HG03196 (cell line): ENCODE measurements at regions not wholly inside any gene's neighbourhood (a gene's known extent, or its start where the extent isn't known, plus 50 kb on each side); places are given as distances from the start of the nearest gene placed in this dataset.
"Not testable (repeated sequence)": the region's sequence is repeated elsewhere in the genome, so short reads cannot be mapped to it uniquely, and the experiment has no call there.

Experiments used
- ATAC-seq: cut with Tn5 transposase; IDR thresholded peaks from one replicate; pipeline ENCODE4 v1.9.1; 2021; ENCODE audit not compliant: unreplicated experiment

- no peak for ATAC-seq
Observed at GRCh38 chr2:136295168-136295567, 177.2 kb upstream of the CXCR4 start.

GRCh38 chr2:136291871-136292270, 173.9 kb upstream of the CXCR4 start:
- no peak for ATAC-seq

GRCh38 chr2:136290326-136290725, 172.4 kb upstream of the CXCR4 start:
- no peak for ATAC-seq

GRCh38 chr2:136288249-136288648, 170.3 kb upstream of the CXCR4 start:
- ATAC-seq, result no peak

GRCh38 chr2:136286423-136286822, 168.5 kb upstream of the CXCR4 start:
- ATAC-seq, result no peak

- ATAC-seq, result no peak
Observed at GRCh38 chr2:136284226-136285119, 166.5 kb upstream of the CXCR4 start.

- no peak for ATAC-seq
Observed at GRCh38 chr2:136282251-136282650, 164.3 kb upstream of the CXCR4 start.

GRCh38 chr2:136281281-136282114, 163.5 kb upstream of the CXCR4 start:
- peak; percentile 42 for ATAC-seq

GRCh38 chr2:136266346-136266745, 148.4 kb upstream of the CXCR4 start:
- ATAC-seq, result not testable (repeated sequence)

- ATAC-seq, result no peak
Observed at GRCh38 chr2:136259551-136259950, 141.6 kb upstream of the CXCR4 start.

- no peak for ATAC-seq
Observed at GRCh38 chr2:136257893-136258292, 139.9 kb upstream of the CXCR4 start.

- ATAC-seq, result no peak
Observed at GRCh38 chr2:136255648-136256461, 137.9 kb upstream of the CXCR4 start.

- ATAC-seq, result no peak
Observed at GRCh38 chr2:136255127-136255526, 137.2 kb upstream of the CXCR4 start.

GRCh38 chr2:136254681-136255080, 136.7 kb upstream of the CXCR4 start:
- peak; percentile 43 for ATAC-seq

- peak; percentile 32 for ATAC-seq
Observed at GRCh38 chr2:136253288-136254004, 135.5 kb upstream of the CXCR4 start.

- no peak for ATAC-seq
Observed at GRCh38 chr2:136251885-136252585, 134.1 kb upstream of the CXCR4 start.

- no peak for ATAC-seq
Observed at GRCh38 chr2:136251197-136251884, 133.4 kb upstream of the CXCR4 start.

- no peak for ATAC-seq
Observed at GRCh38 chr2:136250131-136250530, 132.2 kb upstream of the CXCR4 start.

- ATAC-seq, result no peak
Observed at GRCh38 chr2:136248907-136249306, 131.0 kb upstream of the CXCR4 start.
